GM18499 (cell line): ENCODE measurements at regions not wholly inside any gene's neighbourhood (a gene's known extent, or its start where the extent isn't known, plus 50 kb on each side); places are given as distances from the start of the nearest gene placed in this dataset.
"Not testable (repeated sequence)": the region's sequence is repeated elsewhere in the genome, so short reads cannot be mapped to it uniquely, and the experiment has no call there.

ENCODE experiments used
- ATAC-seq: cut with Tn5 transposase; IDR thresholded peaks from one replicate; pipeline ENCODE4 v1.9.1; 2021; ENCODE audit warnings: moderate number of reproducible peaks; ENCODE audit not compliant: insufficient read depth, unreplicated experiment

DNA sequence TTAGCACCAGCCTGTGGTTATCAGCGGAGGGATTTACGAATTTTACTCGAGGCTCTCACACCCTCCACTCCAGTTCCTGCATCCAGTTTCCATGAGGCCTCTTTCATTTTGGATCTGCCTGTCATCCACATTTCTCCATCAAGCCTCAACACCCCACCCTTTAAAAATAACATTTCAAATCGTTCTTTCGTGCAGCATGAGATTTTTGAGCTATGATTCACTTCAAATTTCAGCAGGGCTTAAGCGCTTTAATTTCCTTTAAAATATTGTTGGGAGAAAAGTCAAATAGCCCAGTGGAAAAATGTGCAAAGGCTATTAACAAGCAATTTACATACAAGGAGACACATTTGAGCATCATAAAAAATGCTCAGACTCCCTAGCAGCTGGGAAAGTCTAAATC lies 103.2 kb downstream of the MSX2 start:
- no peak for ATAC-seq

DNA sequence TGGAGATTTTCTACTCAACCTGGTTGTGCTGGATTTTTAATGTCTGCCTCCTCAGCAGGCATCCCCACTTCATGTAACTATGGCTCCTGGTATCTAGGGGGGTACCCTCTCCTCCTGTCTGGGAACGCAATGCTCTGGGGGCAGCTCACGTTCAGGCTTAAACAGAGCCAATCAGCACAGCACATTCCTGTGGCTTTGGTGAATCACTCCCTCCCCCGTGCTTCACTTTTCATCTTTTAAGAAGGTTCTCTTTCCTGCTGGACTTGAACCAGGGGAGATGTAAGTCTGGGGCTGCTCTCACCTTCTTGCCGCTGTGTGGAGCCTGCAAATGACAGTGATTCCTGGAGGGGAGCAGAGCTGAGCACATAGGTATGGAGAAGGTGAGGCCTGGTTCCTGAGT lies 101.2 kb downstream of the MSX2 start:
- ATAC-seq, result no peak

DNA sequence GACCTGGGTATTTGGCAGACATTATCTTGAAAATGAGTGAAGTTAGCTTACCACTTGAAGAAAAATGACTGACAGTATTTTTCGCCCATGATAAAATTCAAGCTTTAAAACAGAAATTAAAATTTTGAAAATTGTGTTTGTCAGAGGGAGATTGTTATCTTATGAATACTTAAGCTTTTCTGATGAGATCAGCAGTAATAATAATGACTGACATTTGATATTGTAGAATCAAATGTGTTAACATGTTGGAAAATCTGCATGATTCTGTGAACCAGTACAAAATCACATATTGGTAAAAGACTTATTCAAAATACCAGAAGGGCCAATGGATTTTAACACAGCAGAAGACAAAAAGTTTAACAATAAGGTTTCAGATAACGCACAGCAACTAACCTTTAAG lies 94.0 kb downstream of the MSX2 start:
- no peak for ATAC-seq

DNA sequence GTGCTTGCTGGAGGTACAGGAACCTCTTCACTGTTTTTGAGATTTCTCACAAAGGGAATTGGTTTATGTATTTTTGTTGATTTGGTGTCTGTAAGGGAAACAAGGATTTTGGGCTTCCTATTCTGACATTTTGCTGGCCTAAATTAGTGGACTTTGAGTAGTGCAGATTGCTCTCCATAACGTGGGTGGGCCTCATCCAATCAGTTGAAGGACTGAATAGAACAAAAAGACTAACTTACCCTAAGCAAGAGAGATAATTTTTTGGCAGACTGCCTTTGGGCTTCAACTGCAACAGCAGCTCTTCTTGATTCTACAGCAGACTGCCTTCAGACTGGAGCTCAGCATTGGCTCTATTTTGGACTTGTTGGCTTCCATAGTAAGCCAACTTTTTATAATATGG lies 93.2 kb downstream of the MSX2 start:
- no peak for ATAC-seq

DNA sequence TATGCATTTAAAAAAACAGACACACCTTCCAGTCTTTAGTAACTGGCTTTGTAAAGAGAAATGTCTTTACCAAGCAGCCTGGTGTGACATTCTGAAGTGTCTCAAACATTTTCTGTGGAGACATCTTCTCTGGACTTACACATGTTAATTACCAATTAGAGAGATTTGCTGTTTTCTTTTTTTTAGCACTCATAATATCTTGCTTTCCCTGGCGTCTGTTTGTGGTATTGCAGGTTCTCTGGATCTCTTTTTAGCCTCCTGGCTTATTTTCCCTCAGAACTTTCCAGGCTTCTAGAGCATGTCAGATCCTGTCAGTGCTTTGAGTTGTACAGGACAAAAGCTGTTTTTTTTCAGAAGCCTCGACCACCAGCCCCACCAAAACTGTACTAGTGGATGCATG lies 92.5 kb downstream of the MSX2 start:
- ATAC-seq, result no peak

DNA sequence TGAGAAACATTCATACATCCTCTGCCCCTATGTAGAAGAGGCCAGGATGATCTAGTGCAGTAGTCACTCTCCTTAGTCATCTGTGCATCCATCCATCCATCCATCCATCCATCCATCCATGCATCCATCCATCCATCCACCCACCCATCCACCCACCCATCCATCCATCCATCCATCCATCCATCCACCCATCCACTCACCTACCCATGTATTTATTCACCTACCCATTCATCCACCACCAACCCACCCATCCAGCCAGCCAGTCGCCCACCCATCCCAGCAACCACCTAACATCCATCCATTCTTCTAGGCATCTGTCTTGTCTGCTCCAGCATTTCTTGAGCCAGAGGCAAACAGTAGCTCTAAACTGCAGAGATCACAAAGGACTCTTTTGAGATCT lies 87.1 kb downstream of the MSX2 start:
- ATAC-seq, result no peak

DNA sequence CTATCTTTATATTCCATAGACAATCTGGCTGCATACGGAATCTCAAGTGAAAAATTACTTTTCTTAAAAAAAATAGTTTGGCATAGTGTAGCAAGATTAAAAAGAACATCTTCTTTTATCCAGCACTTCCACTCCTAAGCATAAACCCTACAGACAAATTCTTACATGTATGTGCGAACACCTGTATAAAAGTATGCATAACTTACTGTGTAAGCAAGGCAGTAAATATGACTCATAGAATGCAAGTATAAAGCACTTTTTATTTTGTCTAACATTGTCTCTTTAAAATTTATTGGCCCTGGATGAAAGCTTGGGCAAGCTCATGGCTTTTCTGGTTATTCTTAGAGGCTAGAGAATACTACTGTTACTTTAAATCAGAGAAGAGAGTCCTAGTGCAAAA lies 86.4 kb downstream of the MSX2 start:
- ATAC-seq, result no peak

DNA sequence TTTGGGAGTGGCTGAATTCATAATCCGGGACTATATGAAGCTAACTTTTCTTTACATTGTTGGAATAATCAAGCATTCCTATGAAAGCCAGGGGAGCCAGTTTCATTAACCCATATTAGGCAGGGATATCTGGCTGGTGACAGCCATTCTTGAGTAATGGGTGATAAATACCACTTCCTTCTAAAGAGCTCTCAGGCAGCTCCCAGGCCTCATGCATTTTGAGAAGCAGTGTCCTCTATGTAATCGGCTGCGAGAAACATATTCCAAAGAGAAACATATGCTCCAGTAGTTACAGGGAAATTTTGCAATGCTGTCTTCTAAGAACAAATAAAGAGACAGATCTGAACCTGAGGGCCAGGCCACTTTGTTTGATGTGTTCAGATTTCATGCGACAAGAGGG lies 83.1 kb downstream of the MSX2 start:
- ATAC-seq, result no peak

DNA sequence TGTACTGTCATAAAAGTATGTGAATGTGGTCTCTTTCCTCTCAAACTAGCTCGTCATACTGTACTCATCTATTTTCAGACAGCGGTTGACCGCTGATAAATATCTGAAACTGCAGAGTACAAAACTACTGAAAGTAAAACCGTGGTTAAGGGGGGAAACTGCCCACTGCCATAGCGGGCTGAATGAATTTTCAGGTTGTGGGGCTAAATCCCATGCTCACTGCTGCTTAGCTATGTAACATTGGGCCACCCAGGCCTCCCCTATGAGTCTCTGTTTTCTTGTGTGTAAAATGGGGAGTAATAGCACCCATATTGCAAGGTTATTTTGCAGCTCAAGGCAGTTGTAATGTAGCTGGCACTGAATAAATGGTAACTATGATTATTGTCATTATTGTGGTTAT lies 82.3 kb downstream of the MSX2 start:
- no peak for ATAC-seq

DNA sequence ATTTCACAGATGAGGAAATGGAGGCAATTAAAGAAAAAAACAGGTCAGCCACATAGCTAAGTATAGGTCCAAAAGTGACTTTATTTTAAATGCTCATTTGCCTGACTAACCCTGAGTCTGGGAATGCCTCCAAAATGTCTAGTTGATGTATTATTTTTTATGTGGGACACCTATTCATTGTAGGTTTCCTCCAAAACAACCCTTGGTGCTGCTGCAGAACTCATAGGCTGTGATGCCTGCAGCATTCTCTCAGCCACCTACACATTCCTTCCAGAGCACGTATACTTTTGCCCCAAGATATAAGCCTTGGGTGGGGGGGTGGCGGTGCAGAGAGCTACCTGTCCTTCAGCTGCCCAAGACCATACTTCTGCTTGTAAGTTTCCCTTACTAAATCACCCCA lies 77.4 kb downstream of the MSX2 start:
- no peak for ATAC-seq

DNA sequence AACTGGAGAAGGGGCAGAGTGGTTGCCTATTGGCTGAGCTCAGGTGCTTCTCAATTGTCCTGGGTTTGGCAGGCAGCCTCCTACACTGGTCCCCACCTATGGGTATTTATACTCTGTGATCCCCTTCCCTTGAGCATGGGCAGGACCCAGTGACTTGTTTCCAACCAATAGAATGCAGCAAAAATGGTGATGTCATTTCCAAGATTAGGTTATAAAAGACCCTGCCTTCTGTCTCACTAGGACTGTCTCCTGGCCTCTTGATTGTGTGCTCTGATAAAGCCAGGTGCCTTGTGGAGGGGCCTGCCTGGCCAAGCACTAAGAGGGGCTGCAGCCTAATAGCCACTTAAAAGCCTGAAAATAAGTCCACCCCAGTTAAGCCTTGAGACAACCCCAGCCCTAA lies 76.1 kb downstream of the MSX2 start:
- no peak for ATAC-seq

DNA sequence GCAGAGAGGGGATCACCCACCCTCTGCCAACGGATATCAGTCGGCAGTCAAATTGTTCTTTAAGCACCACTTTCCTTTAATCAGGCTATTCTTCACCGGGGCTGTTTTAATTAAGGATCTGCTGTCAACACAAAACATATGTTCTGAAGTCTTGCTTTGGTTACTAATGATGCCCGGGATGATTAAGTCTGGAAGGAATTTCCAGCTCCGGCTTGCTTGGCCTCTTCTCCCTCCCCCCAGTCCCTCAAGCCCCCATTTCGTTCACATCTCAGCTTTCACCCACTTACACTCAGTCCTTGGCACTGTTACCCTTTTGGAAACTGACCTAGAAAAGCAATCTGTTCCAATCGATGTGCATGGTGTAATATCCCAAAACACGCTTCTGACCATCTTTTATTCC lies 74.7 kb downstream of the MSX2 start:
- ATAC-seq, result no peak

DNA sequence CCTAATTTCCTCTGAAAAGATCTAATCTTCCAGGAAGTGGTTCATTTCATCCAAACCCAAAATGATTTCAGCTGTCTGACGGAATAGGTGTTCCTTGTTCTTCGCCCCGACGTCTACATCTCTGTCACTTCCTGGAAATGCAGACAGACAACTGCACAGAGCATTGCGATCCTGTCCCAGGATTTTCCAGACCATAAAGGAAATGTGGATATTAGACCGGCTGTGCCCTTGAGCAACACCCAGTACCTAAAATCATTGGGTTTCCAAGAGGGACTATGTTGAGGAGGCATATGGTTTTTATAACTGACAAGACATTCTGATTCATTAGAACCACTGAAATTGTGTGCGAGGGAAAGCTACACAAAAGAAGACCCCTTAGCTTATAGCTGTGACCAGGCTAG lies 74.2 kb downstream of the MSX2 start:
- ATAC-seq, result no peak

DNA sequence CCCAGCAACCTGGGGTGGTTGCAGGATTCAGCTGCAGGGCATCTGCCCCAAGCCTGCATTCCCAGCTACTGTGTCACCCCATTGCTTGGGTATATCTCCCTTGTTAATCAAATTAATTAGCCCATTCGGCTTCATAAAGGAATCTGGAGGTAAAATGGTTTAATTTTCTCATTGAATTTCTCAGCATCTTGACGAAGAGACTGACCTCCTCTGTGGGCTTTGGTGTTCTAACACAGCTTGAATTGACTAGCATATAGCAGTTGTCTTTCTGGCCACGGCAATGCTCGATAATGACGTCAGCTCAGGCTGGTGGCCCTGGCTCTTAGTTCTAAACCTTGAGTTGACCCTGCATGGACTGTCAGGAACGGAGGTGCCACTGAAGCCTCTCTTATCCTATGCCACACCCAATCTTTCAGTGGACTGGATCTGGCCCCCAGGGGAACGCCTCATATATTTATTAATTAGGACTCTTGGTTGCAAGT lies 72.4 kb downstream of the MSX2 start:
- no peak for ATAC-seq

DNA sequence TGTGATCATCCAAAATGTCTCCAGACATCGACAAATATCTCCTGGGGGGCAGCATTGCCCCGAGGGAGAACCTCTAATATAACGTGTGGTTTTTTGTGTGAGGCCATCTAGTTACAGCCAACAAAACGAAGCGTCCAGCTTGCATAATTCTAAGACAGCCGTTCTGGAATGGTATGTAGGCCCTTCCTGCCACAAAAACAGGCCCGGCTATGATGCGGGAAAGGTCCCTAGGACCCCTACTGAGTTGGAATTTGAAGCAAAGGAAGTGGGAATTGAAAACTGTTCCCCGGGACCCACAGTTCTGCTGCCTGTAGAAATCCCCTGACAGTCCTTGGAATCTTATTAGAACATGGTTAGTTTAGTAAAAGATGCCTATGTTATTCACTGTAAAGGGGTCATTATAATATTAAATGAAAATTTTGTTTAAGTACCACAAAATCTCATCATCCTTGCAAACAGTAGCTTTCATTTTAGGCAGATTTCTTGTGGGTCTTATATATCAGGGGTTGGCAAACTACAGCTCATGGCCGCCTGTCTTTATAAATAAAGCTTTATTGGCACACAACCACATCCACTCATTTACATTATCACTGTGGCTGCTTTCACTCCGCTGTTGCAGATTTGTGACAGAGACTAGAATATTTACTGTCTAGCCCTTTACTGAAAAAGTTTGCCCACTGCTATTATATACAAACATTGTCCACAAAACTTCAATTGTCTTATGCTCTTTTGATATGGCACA lies 70.7 kb downstream of the MSX2 start:
- no peak for ATAC-seq

DNA sequence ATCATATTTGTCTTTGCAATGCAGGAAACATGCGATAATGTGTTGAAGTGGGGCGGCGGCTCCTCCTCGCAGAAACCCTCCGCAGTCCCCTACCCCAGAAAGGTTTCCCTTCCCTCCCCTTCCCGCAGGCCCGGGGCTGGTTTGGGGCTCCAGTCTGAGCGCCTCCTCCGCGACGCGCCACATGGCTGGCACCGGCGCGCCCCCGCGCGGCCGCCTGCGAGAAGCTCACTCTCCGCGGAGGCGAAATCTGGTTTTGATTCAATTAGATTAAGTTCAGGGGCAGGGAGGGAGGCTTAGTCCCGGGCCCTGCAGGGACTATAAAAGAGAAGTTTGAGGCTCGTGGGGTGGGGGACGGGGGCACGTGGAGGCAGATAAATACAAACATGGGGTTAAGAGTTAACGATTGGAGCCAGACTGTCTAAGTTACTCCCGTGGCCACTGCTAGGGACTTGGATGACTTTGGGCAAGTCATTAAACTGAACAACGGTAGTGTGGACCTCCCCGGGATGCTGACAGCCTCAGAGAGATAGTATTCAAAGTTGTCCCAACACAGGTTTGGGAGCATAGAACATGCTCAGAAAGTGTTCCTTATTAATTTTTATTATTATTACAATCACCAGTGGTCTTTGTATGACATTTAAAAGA lies 69.4 kb downstream of the MSX2 start:
- ATAC-seq, result no peak

DNA sequence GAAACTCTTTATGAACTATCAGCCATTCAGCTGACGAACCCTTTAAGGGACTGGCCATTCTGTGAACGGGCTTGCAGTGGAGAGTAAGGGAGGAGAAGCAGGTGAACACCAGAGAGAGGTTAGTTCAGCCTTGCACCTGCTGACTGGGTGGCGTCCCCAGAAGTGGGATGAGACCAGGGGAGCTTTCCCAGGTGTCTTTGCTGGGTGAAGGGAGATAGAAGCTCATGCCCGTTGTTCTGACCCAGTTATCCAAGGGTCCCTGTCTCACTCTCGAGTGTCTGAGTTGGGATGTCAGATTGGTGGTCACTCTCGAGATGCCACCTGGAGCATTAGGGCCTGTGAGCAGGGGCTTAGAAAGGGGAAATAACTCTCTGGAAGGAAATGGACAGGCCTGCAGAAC lies 68.7 kb downstream of the MSX2 start:
- ATAC-seq, result no peak

DNA sequence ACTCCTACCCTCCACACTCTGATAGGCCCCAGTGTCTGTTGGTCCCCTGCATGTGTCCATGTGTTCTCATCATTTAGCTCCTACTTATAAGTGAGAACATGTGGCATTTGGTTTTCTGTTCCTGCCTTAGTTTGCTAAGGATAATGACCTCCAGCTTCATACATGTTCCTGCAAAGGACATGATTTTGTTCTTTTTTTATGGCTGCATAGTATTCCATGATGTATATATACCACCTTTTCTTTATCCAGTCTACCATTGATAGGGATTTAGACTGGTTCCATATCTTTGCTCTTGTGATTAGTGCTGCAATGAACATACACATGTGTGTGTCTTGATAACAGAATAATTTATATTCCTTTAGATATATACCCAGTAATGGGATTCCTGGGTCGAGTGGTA lies 67.9 kb downstream of the MSX2 start:
- ATAC-seq, result not testable (repeated sequence)

DNA sequence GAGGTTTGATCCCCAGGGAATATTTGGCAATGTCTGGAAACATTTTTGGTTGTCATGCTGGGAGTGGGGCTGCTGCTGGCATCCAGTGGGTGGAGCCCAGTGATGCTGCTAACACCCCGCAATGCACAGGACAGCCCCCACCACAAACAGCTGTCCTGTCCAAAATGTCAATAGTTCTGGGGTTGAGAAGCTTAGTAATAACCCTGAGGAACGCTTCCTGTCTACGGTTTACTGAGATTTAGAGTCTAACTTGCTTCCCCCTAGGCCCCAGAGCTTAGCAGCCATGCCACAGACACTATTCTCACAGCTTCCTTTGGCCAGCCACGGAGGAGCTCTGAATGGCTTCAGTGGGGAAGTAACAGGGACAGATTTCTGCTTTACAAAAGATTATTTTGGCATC lies 66.5 kb downstream of the MSX2 start:
- no peak for ATAC-seq

DNA sequence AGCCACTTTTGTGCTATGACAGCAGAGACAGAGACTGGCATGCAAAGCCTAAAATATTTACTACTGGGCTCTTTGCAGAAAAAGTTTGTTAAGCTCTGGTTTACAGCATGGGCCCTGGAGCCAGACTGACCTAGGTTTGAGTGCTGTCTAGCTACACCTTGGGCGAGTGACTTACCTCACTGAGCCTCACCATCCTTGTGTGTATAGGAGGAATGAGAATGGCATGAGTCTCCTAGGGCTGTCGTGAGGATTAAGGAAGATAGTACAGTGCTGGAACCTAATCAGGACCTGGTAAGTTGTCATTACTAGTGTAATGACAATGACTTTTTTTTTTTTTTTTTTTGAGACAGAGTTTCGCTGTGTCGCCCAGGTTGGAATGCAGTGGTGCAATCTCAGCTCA lies 65.2 kb downstream of the MSX2 start:
- ATAC-seq, result no peak

DNA sequence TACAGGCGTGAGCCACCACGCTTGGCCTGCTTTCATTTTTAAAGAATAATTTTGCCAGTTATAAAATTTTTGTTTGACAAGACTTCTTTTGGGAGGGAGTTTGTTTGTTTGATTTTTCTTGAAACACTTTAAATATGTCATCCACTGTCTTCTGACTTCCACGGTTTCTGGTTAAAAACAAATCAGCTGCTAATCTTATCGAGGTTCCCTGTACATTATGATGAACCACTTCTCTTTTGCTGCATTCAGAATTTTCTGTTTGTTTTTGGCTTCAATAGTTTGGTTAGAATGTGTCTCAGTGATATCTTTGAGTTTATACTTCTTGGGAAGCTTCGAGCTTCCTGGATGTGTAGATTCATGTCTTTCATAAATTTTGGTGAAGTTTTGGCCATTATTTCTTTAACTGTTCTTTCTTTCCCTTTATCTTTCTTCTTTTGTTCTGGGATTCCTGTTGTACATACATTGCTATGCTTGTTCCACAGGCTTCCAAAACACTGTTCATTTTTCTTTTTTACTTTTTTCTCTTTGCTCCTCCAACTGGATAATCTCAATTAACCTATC lies 60.8 kb downstream of the MSX2 start:
- no peak for ATAC-seq
